Nephron (organoid): ENCODE measurements at regions not wholly inside any gene's neighbourhood (a gene's known extent, or its start where the extent isn't known, plus 50 kb on each side); places are given as distances from the start of the nearest gene placed in this dataset.

Experiments used
- H3K27ac Mint-ChIP-seq, 3 experiments: 2 replicates each; pipeline ENCODE4 v1.8.0; 2020; ENCODE audit warnings: mixed read lengths in 3 of 3, mild to moderate bottlenecking in 2 of 3, moderate library complexity in 1 of 3
- H3K27me3 Mint-ChIP-seq: 2 replicates; pipeline ENCODE4 v1.8.0; 2021; ENCODE audit warnings: low read depth, mild to moderate bottlenecking, moderate library complexity, mixed read lengths
- H3K36me3 Mint-ChIP-seq: 2 replicates; pipeline ENCODE4 v1.8.0; 2020; ENCODE audit warnings: low read depth, mixed read lengths
- H3K4me1 Mint-ChIP-seq: 2 replicates; pipeline ENCODE4 v1.8.0; 2020; ENCODE audit warnings: mixed read lengths
- H3K4me3 Mint-ChIP-seq, 3 experiments: 2 replicates each; pipeline ENCODE4 v1.8.0; 2020; ENCODE audit warnings: mild to moderate bottlenecking in 3 of 3, mixed read lengths in 3 of 3, moderate library complexity in 2 of 3
- H3K9me3 Mint-ChIP-seq: 2 replicates; pipeline ENCODE4 v1.8.0; 2020; ENCODE audit warnings: mixed read lengths
- CTCF ChIP-seq, 3 experiments: fragments of 200-600 bp; sonication (generic); IDR thresholded peaks; one replicate each; pipeline ENCODE4 v1.5.0; 2021; ENCODE audit warnings: antibody characterized with exemption in 3 of 3; ENCODE audit not compliant: unreplicated experiment in 3 of 3

GRCh38 chr10:57689596-57690297 lies 577.9 kb downstream of the IPMK start:
- no peak overlapping the region for H3K4me3 Mint-ChIP-seq
- H3K27ac Mint-ChIP-seq, result no peak overlapping the region
- H3K36me3 Mint-ChIP-seq, result no peaks in the 10 kb centered on the region
- peaks cover 3% of the 10 kb centered on the region for H3K9me3 Mint-ChIP-seq
- TF ChIP-seq CTCF (IDR thresholded peaks at IDR 0.05; ENCODE audit: unreplicated experiment in 3 of 3), result no peak
- H3K27me3 Mint-ChIP-seq, result no peaks in the 10 kb centered on the region
- H3K4me1 Mint-ChIP-seq, result no peaks in the 10 kb centered on the region

GRCh38 chr10:57679916-57680315 lies 587.8 kb downstream of the IPMK start:
- no peaks in the 10 kb centered on the region for H3K36me3 Mint-ChIP-seq
- no peak overlapping the region for H3K4me3 Mint-ChIP-seq
- TF ChIP-seq CTCF (IDR thresholded peaks at IDR 0.05; ENCODE audit: unreplicated experiment in 3 of 3), result no peak
- H3K9me3 Mint-ChIP-seq, result no peaks in the 10 kb centered on the region
- H3K27ac Mint-ChIP-seq, result no peak overlapping the region
- no peaks in the 10 kb centered on the region for H3K4me1 Mint-ChIP-seq
- H3K27me3 Mint-ChIP-seq, result no peaks in the 10 kb centered on the region

GRCh38 chr10:57675125-57675524 lies 592.6 kb downstream of the IPMK start:
- no peak overlapping the region for H3K4me3 Mint-ChIP-seq
- no peaks in the 10 kb centered on the region for H3K36me3 Mint-ChIP-seq
- no peaks in the 10 kb centered on the region for H3K9me3 Mint-ChIP-seq
- H3K27ac Mint-ChIP-seq, result no peak overlapping the region
- no peaks in the 10 kb centered on the region for H3K4me1 Mint-ChIP-seq
- no peaks in the 10 kb centered on the region for H3K27me3 Mint-ChIP-seq
- no peak for TF ChIP-seq CTCF (IDR thresholded peaks at IDR 0.05; ENCODE audit: unreplicated experiment in 3 of 3)

GRCh38 chr10:57673446-57673960 lies 594.2 kb downstream of the IPMK start:
- Mint-ChIP-seq H3K9me3 (no peaks in the 10 kb centered on the region), H3K4me3 (no peak overlapping the region), H3K27me3 (no peaks in the 10 kb centered on the region), H3K36me3 (no peaks in the 10 kb centered on the region), H3K4me1 (no peaks in the 10 kb centered on the region), H3K27ac (no peak overlapping the region)
- no peak for TF ChIP-seq CTCF (IDR thresholded peaks at IDR 0.05; ENCODE audit: unreplicated experiment in 3 of 3)

GRCh38 chr10:57664815-57665214 lies 602.9 kb downstream of the IPMK start:
- no peak for TF ChIP-seq CTCF (IDR thresholded peaks at IDR 0.05; ENCODE audit: unreplicated experiment in 3 of 3)
- Mint-ChIP-seq H3K9me3 (no peaks in the 10 kb centered on the region), H3K4me1 (no peaks in the 10 kb centered on the region), H3K27me3 (no peaks in the 10 kb centered on the region), H3K36me3 (no peaks in the 10 kb centered on the region), H3K27ac (no peak overlapping the region), H3K4me3 (no peak overlapping the region)

- H3K4me1 Mint-ChIP-seq, result no peaks in the 10 kb centered on the region
- no peaks in the 10 kb centered on the region for H3K36me3 Mint-ChIP-seq
- H3K9me3 Mint-ChIP-seq, result no peaks in the 10 kb centered on the region
- no peaks in the 10 kb centered on the region for H3K27me3 Mint-ChIP-seq
- no peak overlapping the region for H3K4me3 Mint-ChIP-seq
- TF ChIP-seq CTCF (IDR thresholded peaks at IDR 0.05; ENCODE audit: unreplicated experiment in 3 of 3), result no peak
- H3K27ac Mint-ChIP-seq, result no peak overlapping the region
These were observed 604.3 kb downstream of the IPMK start for GRCh38 chr10:57663401-57663800.
